ENCODE measurements at regions not wholly inside any gene's neighbourhood (a gene's known extent, or its start where the extent isn't known, plus 50 kb on each side); places are given as distances from the start of the nearest gene placed in this dataset.

DNA sequence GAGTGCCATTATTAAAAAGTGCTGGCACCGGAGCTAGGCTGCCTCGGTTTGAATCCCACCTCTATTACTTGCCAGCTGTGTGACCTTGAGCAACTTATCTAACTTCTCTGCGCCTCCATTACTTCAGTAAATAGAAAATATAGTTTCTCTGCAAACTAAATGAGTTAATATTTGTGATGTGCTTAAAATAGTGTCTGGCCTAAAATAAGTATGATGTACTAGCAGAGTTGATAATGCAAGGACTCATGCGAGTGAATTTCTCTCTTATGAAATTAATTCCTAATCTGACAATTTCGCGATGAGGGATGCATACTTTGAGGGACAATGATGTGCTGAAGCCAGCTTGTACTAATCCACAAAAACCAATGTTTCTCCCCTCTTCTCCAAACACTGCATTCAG lies 180.8 kb upstream of the NTF3 start:
- DNase-seq = no peak
- peak overlapping the region; percentile 16 to 78 (median 47) for H3K27ac ChIP-seq
- H3K9me3 ChIP-seq = no peaks in the 10 kb centered on the region
- TF ChIP-seq POLR2A (IDR thresholded peaks at IDR 0.05) = no peak
- TF ChIP-seq, protein P1, sequence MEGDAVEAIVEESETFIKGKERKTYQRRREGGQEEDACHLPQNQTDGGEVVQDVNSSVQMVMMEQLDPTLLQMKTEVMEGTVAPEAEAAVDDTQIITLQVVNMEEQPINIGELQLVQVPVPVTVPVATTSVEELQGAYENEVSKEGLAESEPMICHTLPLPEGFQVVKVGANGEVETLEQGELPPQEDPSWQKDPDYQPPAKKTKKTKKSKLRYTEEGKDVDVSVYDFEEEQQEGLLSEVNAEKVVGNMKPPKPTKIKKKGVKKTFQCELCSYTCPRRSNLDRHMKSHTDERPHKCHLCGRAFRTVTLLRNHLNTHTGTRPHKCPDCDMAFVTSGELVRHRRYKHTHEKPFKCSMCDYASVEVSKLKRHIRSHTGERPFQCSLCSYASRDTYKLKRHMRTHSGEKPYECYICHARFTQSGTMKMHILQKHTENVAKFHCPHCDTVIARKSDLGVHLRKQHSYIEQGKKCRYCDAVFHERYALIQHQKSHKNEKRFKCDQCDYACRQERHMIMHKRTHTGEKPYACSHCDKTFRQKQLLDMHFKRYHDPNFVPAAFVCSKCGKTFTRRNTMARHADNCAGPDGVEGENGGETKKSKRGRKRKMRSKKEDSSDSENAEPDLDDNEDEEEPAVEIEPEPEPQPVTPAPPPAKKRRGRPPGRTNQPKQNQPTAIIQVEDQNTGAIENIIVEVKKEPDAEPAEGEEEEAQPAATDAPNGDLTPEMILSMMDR (IDR thresholded peaks at IDR 0.05 in 4 of 5, conservative IDR thresholded peaks at IDR 0.05 in 1 of 5) = no peak
- no peaks in the 10 kb centered on the region for H3K36me3 ChIP-seq
- no peaks in the 10 kb centered on the region for H3K27me3 ChIP-seq
- peaks cover 10 to 19% of the 10 kb centered on the region in 2 donors for H3K4me1 ChIP-seq
- intact Hi-C loops (cut with DNase I; ENCODE audit: low total_unique reads) = loop anchor here (10.0 kb wide), 1 partner anchor 124 kb away; no protein-coding TSS in a partner anchor
- peak in 1 of 2 donors; percentile 40 for ATAC-seq
- in situ Hi-C loops (cut with MboI; ENCODE audit: low sequenced_read_pairs in 4 of 4) = no loop called here
- no peak overlapping the region for H3K4me3 ChIP-seq

DNA sequence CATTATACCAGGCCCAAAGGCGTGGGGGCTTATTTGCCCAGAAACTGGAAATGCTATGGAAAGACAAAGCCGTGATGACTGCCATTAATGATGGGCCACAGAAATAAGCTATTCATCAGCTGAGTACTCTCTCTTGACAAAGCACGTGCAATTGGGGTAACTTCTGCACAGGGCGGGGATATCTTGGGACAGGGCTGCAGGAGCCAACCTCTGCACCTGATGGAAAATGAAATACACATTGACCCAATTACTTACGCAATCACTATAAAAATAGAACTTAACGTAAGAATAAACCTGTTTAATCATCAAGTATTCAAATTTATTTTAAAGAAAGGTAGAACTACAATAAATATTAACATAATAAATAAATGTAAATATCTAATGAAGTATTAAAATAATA lies 180.1 kb upstream of the NTF3 start:
- H3K9me3 ChIP-seq = no peaks in the 10 kb centered on the region
- no peak overlapping the region for H3K4me3 ChIP-seq
- H3K27me3 ChIP-seq = no peaks in the 10 kb centered on the region
- DNase-seq (peak; percentile 40 to 50), ATAC-seq (peak; percentile 79 to 84)
- TF ChIP-seq POLR2A (IDR thresholded peaks at IDR 0.05) = no peak
- TF ChIP-seq, protein P1 (IDR thresholded peaks at IDR 0.05 in 4 of 5, conservative IDR thresholded peaks at IDR 0.05 in 1 of 5) = no peak
- intact Hi-C loops (cut with DNase I; ENCODE audit: low total_unique reads) (loop anchor here (10.0 kb wide), 1 partner anchor 123 kb away; no protein-coding TSS in a partner anchor), in situ Hi-C loops (cut with MboI; ENCODE audit: low sequenced_read_pairs in 4 of 4) (no loop called here)
- H3K36me3 ChIP-seq = no peaks in the 10 kb centered on the region
- H3K27ac ChIP-seq = peak overlapping the region in 3 of 4 donors; percentile 42 to 78 (median 52)
- H3K4me1 ChIP-seq = peaks cover 10 to 19% of the 10 kb centered on the region in 2 donors

DNA sequence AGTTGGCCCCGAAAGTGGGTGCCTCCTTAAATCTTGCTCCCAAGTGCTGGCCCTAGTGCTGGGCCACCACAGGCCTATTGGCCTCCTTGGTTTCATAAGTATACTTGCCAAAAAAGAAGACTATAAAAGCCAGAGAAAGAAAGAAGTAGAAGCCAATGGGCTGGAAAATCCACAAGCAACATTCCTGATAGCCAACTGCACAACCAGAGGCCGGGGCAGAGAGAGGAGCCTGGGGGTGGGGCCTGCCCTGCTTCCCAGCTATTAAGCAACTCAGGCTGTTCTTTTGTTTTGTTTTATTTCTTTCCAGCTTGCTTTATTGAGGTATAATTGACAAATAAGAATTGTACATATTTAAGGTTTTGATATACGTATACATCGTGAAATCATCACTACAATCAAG lies 177.2 kb upstream of the NTF3 start:
- Histone ChIP-seq H3K4me1 (peaks cover 14 to 19% of the 10 kb centered on the region in 2 donors), H3K4me3 (no peak overlapping the region), H3K27ac (no peak overlapping the region), H3K27me3 (no peaks in the 10 kb centered on the region), H3K36me3 (no peaks in the 10 kb centered on the region), H3K9me3 (no peaks in the 10 kb centered on the region)
- ATAC-seq (no peak), DNase-seq (no peak)
- in situ Hi-C loops (cut with MboI; ENCODE audit: low sequenced_read_pairs in 4 of 4) (no loop called here), intact Hi-C loops (cut with DNase I; ENCODE audit: low total_unique reads) (loop anchor here (10.0 kb wide), 1 partner anchor 120 kb away; no protein-coding TSS in a partner anchor)
- TF ChIP-seq, protein P1 (IDR thresholded peaks at IDR 0.05 in 4 of 5, conservative IDR thresholded peaks at IDR 0.05 in 1 of 5) = no peak
- TF ChIP-seq POLR2A (IDR thresholded peaks at IDR 0.05) = no peak

DNA sequence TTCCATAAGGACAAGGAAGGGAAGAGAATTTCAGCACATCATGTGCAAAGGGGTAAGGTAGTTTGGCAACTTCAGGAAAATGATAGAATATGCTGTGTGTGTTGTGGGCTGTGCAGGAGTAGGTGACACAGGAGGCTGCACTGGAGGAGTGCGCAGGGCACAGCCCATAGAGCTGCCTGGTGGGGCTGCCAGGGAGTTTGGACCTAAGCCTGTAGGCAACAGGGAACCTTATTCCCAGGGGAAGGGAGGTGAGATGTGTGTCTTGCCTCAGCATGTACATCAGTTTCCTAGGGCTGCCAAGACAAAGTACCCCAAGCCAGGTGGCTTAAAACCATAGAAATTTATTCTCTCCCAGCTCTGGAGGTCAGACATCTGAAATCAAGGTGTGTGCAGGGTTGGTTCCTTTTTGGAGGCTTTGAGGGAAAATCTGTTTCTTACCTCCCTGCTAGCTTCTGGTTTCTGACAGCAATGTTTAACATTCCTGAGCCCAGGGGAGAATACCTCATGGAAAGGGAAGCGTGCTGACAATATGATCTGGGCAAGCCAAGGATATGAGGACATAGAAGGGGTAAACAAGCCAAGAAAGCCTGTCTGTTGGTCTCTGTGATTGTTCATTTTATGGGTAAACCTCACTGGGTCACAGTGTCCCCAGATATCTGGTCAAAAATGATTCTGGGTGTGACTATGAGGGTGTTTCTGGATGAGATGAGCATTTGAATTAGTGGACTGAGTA lies 174.0 kb upstream of the NTF3 start:
- Histone ChIP-seq H3K4me1 (peaks cover 3 to 10% of the 10 kb centered on the region in 2 donors), H3K27ac (no peak overlapping the region), H3K36me3 (no peaks in the 10 kb centered on the region), H3K9me3 (no peaks in the 10 kb centered on the region), H3K4me3 (no peak overlapping the region), H3K27me3 (no peaks in the 10 kb centered on the region)
- intact Hi-C loops (cut with DNase I; ENCODE audit: low total_unique reads) = loop anchor here (10.0 kb wide), 1 partner anchor 117 kb away; no protein-coding TSS in a partner anchor
- ATAC-seq = no peak
- TF ChIP-seq, protein P1 (IDR thresholded peaks at IDR 0.05 in 4 of 5, conservative IDR thresholded peaks at IDR 0.05 in 1 of 5) = no peak
- TF ChIP-seq POLR2A (IDR thresholded peaks at IDR 0.05) = no peak
- no peak for DNase-seq
- in situ Hi-C loops (cut with MboI; ENCODE audit: low sequenced_read_pairs in 4 of 4) = no loop called here

All from gastrocnemius medialis (tissue), 4 donors.